ENCODE measurements at regions not wholly inside any gene's neighbourhood (a gene's known extent, or its start where the extent isn't known, plus 50 kb on each side); places are given as distances from the start of the nearest gene placed in this dataset.

DNA sequence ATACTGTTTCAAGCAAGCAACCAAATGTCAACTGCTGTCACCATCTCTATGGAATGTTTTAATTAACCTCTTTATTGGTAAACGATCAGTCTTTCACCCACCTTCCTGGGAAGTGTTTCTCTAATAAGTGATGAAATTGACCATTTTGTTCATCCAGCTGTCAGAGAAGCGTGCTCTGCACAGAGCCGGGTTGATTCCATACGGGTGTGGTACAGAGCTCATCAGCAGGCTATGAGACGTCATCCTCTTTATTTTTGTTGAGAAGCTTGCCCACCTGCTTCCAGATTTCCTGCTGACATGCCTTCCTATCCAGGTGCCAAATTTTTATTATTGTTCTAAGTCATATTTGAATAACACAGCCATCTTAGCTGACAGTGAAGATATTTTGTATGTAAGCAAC, 482.5 kb downstream of the RWDD3 start:
- ChIA-PET CTCF (ENCODE audit: unreplicated experiment) (no interaction called here), POLR2A (no interaction called here)
- Histone ChIP-seq H4K20me1 (ENCODE audit: insufficient read depth, low read length) (no peaks in the 10 kb centered on the region), H2AFZ (ENCODE audit: low read length) (no peak overlapping the region), H3K4me2 (ENCODE audit: low read length) (no peak overlapping the region), H3K36me3 (ENCODE audit: insufficient read depth, low read length) (no peaks in the 10 kb centered on the region), H3K4me3 (ENCODE audit: low read depth, low read length, poor library complexity, severe bottlenecking) (no peak overlapping the region), H3K27ac (ENCODE audit: low read depth, low read length, poor library complexity, severe bottlenecking) (no peak overlapping the region), H3K9me2 (ENCODE audit: insufficient read depth, low read length) (no peaks in the 10 kb centered on the region), H3K9me3 (ENCODE audit: low read length) (no peaks in the 10 kb centered on the region), H3K79me2 (ENCODE audit: insufficient read depth, low read depth, low read length) (no peaks in the 10 kb centered on the region), H3K4me1 (ENCODE audit: insufficient read depth, low read length, poor library complexity, severe bottlenecking) (no peaks in the 10 kb centered on the region)
- intact Hi-C loops (cut with micrococcal nuclease; ENCODE audit: unreplicated experiment): no loop called here
- DNase-seq (ENCODE audit: low spot score): no peak
- TF ChIP-seq, protein P1, sequence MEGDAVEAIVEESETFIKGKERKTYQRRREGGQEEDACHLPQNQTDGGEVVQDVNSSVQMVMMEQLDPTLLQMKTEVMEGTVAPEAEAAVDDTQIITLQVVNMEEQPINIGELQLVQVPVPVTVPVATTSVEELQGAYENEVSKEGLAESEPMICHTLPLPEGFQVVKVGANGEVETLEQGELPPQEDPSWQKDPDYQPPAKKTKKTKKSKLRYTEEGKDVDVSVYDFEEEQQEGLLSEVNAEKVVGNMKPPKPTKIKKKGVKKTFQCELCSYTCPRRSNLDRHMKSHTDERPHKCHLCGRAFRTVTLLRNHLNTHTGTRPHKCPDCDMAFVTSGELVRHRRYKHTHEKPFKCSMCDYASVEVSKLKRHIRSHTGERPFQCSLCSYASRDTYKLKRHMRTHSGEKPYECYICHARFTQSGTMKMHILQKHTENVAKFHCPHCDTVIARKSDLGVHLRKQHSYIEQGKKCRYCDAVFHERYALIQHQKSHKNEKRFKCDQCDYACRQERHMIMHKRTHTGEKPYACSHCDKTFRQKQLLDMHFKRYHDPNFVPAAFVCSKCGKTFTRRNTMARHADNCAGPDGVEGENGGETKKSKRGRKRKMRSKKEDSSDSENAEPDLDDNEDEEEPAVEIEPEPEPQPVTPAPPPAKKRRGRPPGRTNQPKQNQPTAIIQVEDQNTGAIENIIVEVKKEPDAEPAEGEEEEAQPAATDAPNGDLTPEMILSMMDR (conservative IDR thresholded peaks at IDR 0.05; ENCODE audit: low read length): no peak
- TF ChIP-seq EZH2phosphoT487 (IDR thresholded peaks at IDR 0.05; ENCODE audit: borderline replicate concordance, low read depth, low read length): no peak
- no TSS peak for BruUV-seq (replicated peaks)

DNA sequence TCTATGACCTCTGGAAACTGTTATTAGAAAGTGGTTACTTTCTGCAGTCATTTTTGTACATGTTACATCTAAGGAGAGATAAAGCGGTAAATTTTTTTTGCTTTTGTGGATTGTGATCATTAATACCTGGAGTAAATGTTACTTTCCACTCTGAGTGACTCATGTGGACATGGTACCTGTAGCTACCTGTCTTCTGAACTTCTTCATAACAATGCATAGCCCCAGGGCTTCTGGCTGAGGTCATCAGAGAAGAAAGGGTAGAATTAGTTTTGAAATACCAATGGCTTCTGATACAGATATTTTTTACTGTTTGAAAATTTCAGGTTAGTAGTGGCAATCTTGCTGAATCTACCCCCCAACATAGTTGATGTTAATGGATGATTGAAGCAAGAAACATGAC, 489.3 kb downstream of the RWDD3 start:
- CTCF ChIA-PET (ENCODE audit: unreplicated experiment): no interaction called here
- no peak overlapping the region for H3K27ac ChIP-seq (ENCODE audit: low read depth, low read length, poor library complexity, severe bottlenecking)
- H4K20me1 ChIP-seq (ENCODE audit: insufficient read depth, low read length): no peaks in the 10 kb centered on the region
- intact Hi-C loops (cut with micrococcal nuclease; ENCODE audit: unreplicated experiment): no loop called here
- POLR2A ChIA-PET: no interaction called here
- H3K36me3 ChIP-seq (ENCODE audit: insufficient read depth, low read length): no peaks in the 10 kb centered on the region
- H3K4me2 ChIP-seq (ENCODE audit: low read length): no peak overlapping the region
- H3K9me3 ChIP-seq (ENCODE audit: low read length): no peaks in the 10 kb centered on the region
- no peaks in the 10 kb centered on the region for H3K9me2 ChIP-seq (ENCODE audit: insufficient read depth, low read length)
- no peak overlapping the region for H2AFZ ChIP-seq (ENCODE audit: low read length)
- no peak for DNase-seq (ENCODE audit: low spot score)
- H3K4me3 ChIP-seq (ENCODE audit: low read depth, low read length, poor library complexity, severe bottlenecking): no peak overlapping the region
- H3K79me2 ChIP-seq (ENCODE audit: insufficient read depth, low read depth, low read length): no peaks in the 10 kb centered on the region
- H3K4me1 ChIP-seq (ENCODE audit: insufficient read depth, low read length, poor library complexity, severe bottlenecking): no peaks in the 10 kb centered on the region
- TF ChIP-seq EZH2phosphoT487 (IDR thresholded peaks at IDR 0.05; ENCODE audit: borderline replicate concordance, low read depth, low read length): no peak
- TF ChIP-seq, protein P1 (conservative IDR thresholded peaks at IDR 0.05; ENCODE audit: low read length): no peak
- BruUV-seq (replicated peaks): no TSS peak

DNA sequence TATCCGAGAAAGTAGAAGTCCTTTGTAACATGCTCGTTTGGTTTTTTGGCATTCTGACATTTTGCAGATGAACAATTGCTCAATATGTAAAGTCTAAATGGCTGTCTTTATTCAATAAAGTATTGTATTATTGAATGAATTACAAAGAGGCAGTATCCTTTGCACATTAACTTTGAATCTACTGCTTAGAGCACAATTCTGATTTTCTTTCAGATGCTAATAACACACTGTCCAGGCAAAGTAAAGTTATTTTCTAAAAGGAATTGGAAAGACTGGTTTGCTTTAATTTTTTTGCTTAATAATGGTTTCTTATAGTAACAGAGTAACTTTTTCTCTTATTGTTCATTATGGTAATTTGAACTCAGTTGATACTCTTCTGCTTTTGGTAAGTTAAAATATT, 494.8 kb downstream of the RWDD3 start:
- H3K9me3 ChIP-seq (ENCODE audit: low read length): no peaks in the 10 kb centered on the region
- H3K4me2 ChIP-seq (ENCODE audit: low read length): no peak overlapping the region
- no peak for TF ChIP-seq EZH2phosphoT487 (IDR thresholded peaks at IDR 0.05; ENCODE audit: borderline replicate concordance, low read depth, low read length)
- H3K36me3 ChIP-seq (ENCODE audit: insufficient read depth, low read length): no peaks in the 10 kb centered on the region
- H3K4me1 ChIP-seq (ENCODE audit: insufficient read depth, low read length, poor library complexity, severe bottlenecking): no peaks in the 10 kb centered on the region
- BruUV-seq (replicated peaks): no TSS peak
- intact Hi-C loops (cut with micrococcal nuclease; ENCODE audit: unreplicated experiment): no loop called here
- no peaks in the 10 kb centered on the region for H3K79me2 ChIP-seq (ENCODE audit: insufficient read depth, low read depth, low read length)
- H3K27ac ChIP-seq (ENCODE audit: low read depth, low read length, poor library complexity, severe bottlenecking): no peak overlapping the region
- no peaks in the 10 kb centered on the region for H3K9me2 ChIP-seq (ENCODE audit: insufficient read depth, low read length)
- no peak overlapping the region for H3K4me3 ChIP-seq (ENCODE audit: low read depth, low read length, poor library complexity, severe bottlenecking)
- no peak for DNase-seq (ENCODE audit: low spot score)
- no peak overlapping the region for H2AFZ ChIP-seq (ENCODE audit: low read length)
- ChIA-PET POLR2A (no interaction called here), CTCF (ENCODE audit: unreplicated experiment) (no interaction called here)
- no peaks in the 10 kb centered on the region for H4K20me1 ChIP-seq (ENCODE audit: insufficient read depth, low read length)

Measured in OCI-LY7 (cell line).